Spinal cord (tissue), 9 donors: ENCODE measurements at regions not wholly inside any gene's neighbourhood (a gene's known extent, or its start where the extent isn't known, plus 50 kb on each side); places are given as distances from the start of the nearest gene placed in this dataset.

ENCODE experiments used
- DNase-seq, 6 donors: peaks; one replicate each; pipeline versions ENCODE4 v3.0.0 to v3.0.0-alpha.2; 2013 to 2015; ENCODE audit warnings: low spot score in 6 of 6, low read depth in 4 of 6
- H3K27ac ChIP-seq: one replicate; pipeline ENCODE4 v1.5.1; 2013; ENCODE audit warnings: low read depth, low read length, control low read depth
- H3K27me3 ChIP-seq: one replicate; pipeline ENCODE4 v1.6.1; 2013; ENCODE audit warnings: low read length; ENCODE audit not compliant: control insufficient read depth, insufficient read depth
- H3K36me3 ChIP-seq: one replicate; pipeline ENCODE4 v1.6.1; 2013; ENCODE audit warnings: low read length; ENCODE audit not compliant: control insufficient read depth, insufficient read depth
- H3K4me1 ChIP-seq: one replicate; pipeline ENCODE4 v1.6.1; 2013; ENCODE audit warnings: low read length; ENCODE audit not compliant: control insufficient read depth, insufficient read depth
- H3K4me3 ChIP-seq: one replicate; pipeline ENCODE4 v1.5.1; 2013; ENCODE audit warnings: low read depth, low read length, control low read depth
- H3K9me3 ChIP-seq: one replicate; pipeline ENCODE4 v1.6.1; 2013; ENCODE audit warnings: low read length; ENCODE audit not compliant: control insufficient read depth, insufficient read depth
- WGBS: methylation state at CpG from one replicate; pipeline ENCODE4 v1.1.5; 2013; ENCODE audit warnings: missing lambda C conversion rate; ENCODE audit not compliant: insufficient coverage; 5-methylcytosine and 5-hydroxymethylcytosine counted together
- donor health status: healthy.

GRCh38 chr1:190754666-190755065 lies 277.0 kb upstream of the BRINP3 start:
- no CpG with 5 or more reads among the region's 1 CpG for WGBS
- no peaks in the 10 kb centered on the region for H3K9me3 ChIP-seq

DNA sequence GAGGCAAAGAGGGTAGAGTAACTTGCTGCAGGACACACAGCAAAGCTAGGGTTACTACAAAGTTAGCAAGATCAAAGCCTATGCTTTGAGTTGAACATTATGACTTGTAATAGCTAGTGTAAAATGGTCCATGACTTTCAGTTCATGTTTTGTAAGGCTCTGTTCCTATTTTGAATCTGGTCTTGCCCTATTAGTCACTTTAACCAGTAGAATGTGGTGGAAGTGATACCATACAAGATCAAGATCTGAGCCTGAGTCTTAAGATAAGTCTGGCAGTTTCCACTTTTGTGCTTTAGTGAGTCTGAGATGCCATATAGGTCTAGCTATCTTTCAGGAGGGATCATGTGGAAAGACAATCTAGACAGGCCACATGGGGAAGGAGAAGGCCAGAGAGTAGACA lies 282.1 kb upstream of the BRINP3 start:
- no peak for DNase-seq
- no peak overlapping the region for H3K27ac ChIP-seq

More at GRCh38 chr1:190754666-190755065, 277.0 kb upstream of the BRINP3 start:
- Histone ChIP-seq H3K4me1 (no peaks in the 10 kb centered on the region), H3K27ac (no peak overlapping the region), H3K4me3 (no peak overlapping the region), H3K27me3 (no peaks in the 10 kb centered on the region), H3K36me3 (no peaks in the 10 kb centered on the region)
- DNase-seq = peak in 2 of 6 donors; percentile 65 to 81

DNA sequence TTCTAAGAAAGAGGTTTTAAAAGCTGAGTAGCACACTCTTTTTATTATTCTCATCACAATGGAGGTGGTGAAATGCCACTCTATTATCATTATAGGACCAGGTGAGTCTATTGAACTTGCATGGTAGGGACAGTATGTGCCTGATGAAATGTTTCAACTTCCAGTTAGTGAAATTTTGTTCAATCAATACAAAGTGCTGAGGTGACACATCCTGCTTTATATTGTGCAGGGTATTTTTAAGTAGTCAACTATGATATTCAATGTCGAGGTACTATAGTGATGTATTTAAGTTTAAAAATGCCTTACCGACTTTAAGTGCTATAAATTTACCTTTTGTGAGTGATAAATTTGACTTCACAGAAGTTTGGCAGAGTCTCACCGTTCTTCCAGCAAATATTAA lies 284.7 kb upstream of the BRINP3 start:
- no peaks in the 10 kb centered on the region for H3K4me1 ChIP-seq
- H3K36me3 ChIP-seq = no peaks in the 10 kb centered on the region
- WGBS = no CpG with 5 or more reads among the region's 3 CpGs
- H3K27me3 ChIP-seq = no peaks in the 10 kb centered on the region
- H3K4me3 ChIP-seq = no peak overlapping the region
- DNase-seq = no peak
- no peaks in the 10 kb centered on the region for H3K9me3 ChIP-seq
- no peak overlapping the region for H3K27ac ChIP-seq

More for the DNA sequence above, 282.1 kb upstream of the BRINP3 start:
- Histone ChIP-seq H3K36me3 (no peaks in the 10 kb centered on the region), H3K4me1 (no peaks in the 10 kb centered on the region), H3K9me3 (no peaks in the 10 kb centered on the region), H3K4me3 (no peak overlapping the region), H3K27me3 (no peaks in the 10 kb centered on the region)

DNA sequence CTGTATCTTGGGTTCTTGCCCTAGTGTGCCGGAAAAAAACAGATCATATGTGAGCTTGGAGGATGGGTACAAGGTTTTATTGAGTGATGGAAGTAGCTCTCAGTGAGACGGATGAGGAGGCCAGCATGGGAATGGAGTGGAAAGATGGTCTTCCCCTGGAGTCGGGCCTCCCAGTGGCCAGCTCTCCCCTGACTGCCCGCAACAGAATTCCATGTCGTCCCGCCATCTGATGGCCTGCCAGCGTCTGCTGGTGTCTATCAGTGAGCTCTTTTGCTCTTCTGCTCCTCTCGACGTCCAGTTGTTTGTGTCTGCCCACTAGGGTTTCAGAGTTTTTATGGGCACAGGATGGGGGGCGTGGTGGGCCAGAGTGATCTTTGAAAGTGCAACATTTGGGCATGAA lies 315.2 kb upstream of the BRINP3 start:
- no peaks in the 10 kb centered on the region for H3K27me3 ChIP-seq
- H3K36me3 ChIP-seq = no peaks in the 10 kb centered on the region
- DNase-seq = no peak
- 92% methylated on average over 9 of the region's 10 CpGs for WGBS
- no peak overlapping the region for H3K4me3 ChIP-seq
- H3K9me3 ChIP-seq = no peaks in the 10 kb centered on the region
- H3K27ac ChIP-seq = no peak overlapping the region
- H3K4me1 ChIP-seq = no peaks in the 10 kb centered on the region

DNA sequence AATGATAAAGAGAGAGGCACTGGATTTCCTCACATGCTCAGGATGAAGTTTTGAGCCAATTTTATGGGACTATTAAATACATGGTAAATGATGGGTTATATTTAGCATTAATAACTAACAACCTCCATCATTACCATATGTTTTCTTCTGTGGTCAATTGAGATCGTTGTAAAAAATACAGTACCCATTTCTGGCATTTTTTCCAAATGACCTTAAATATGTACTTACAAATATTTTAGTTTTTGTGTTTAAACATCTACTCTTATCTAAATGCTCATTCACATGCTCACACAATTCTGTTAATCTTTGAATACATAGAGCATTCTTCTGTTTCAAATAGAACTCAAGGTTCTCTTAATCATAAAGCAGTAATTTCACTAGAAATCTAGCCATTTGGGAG lies 330.0 kb upstream of the BRINP3 start:
- no peaks in the 10 kb centered on the region for H3K4me1 ChIP-seq
- no peak overlapping the region for H3K27ac ChIP-seq
- no peaks in the 10 kb centered on the region for H3K27me3 ChIP-seq
- no peaks in the 10 kb centered on the region for H3K9me3 ChIP-seq
- DNase-seq = no peak
- no peaks in the 10 kb centered on the region for H3K36me3 ChIP-seq
- H3K4me3 ChIP-seq = no peak overlapping the region
- WGBS = no CpG with 5 or more reads among the region's 1 CpG

- Histone ChIP-seq H3K27ac (no peak overlapping the region), H3K4me1 (no peaks in the 10 kb centered on the region), H3K36me3 (no peaks in the 10 kb centered on the region), H3K4me3 (no peak overlapping the region), H3K9me3 (no peaks in the 10 kb centered on the region), H3K27me3 (no peaks in the 10 kb centered on the region)
- 67% methylated on average over 1 of the region's 3 CpGs for WGBS
- no peak for DNase-seq
Observed at GRCh38 chr1:190808035-190808434, 330.4 kb upstream of the BRINP3 start.

GRCh38 chr1:190809312-190809711 lies 331.6 kb upstream of the BRINP3 start:
- H3K27ac ChIP-seq = no peak overlapping the region
- H3K4me3 ChIP-seq = no peak overlapping the region
- WGBS = 73% methylated on average over 3 of the region's 3 CpGs
- H3K36me3 ChIP-seq = no peaks in the 10 kb centered on the region
- H3K9me3 ChIP-seq = no peaks in the 10 kb centered on the region
- no peaks in the 10 kb centered on the region for H3K27me3 ChIP-seq
- no peak for DNase-seq
- no peaks in the 10 kb centered on the region for H3K4me1 ChIP-seq

DNA sequence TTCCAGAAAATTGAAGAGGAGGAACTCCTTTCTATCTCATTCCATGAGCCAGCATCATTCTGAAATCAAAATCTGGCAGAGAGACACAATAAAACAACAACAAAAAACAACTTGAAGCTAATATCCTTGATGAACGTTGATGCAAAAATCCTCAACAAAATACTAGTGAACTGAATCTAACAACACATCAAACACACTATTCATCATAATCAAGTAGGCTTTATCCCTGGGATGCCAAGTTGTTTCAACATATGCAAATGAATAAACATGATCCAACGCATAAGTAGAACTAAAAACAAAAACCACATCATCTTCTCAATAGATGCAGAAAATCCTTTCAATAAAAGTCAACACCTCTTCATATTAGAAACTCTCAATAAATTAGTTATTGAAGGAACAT lies 335.3 kb upstream of the BRINP3 start:
- Histone ChIP-seq H3K27me3 (no peaks in the 10 kb centered on the region), H3K4me3 (no peak overlapping the region), H3K9me3 (peaks cover 2% of the 10 kb centered on the region), H3K27ac (no peak overlapping the region), H3K36me3 (no peaks in the 10 kb centered on the region), H3K4me1 (no peaks in the 10 kb centered on the region)
- DNase-seq = peak in 1 of 6 donors; percentile 15
- 67% methylated on average over 1 of the region's 2 CpGs for WGBS

GRCh38 chr1:190832511-190832910 lies 354.8 kb upstream of the BRINP3 start:
- Histone ChIP-seq H3K36me3 (no peaks in the 10 kb centered on the region), H3K4me3 (no peak overlapping the region), H3K4me1 (no peaks in the 10 kb centered on the region), H3K9me3 (no peaks in the 10 kb centered on the region), H3K27ac (no peak overlapping the region), H3K27me3 (no peaks in the 10 kb centered on the region)
- peak in 1 of 6 donors; percentile 7 for DNase-seq

DNA sequence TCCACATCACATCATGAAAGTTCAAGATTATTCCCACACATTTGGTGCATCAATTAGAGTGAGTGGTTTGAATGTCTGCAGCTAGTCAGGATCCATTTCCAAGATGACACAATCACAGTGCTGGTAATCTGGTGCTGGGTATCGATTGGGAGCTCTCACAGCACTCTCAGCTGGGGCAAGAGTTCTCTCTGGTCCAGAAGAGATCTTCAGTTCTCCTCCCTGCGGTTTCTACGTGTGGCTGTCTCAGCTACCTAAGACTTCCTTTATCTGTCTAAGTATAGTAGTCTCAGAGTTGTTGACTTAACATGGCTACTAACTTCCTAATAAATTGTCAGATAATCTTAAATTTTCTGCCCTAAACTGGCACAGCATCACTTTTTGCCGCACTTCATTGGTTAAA lies 358.0 kb upstream of the BRINP3 start:
- Histone ChIP-seq H3K4me3 (no peak overlapping the region), H3K27ac (no peak overlapping the region), H3K9me3 (no peaks in the 10 kb centered on the region), H3K4me1 (no peaks in the 10 kb centered on the region), H3K27me3 (no peaks in the 10 kb centered on the region), H3K36me3 (no peaks in the 10 kb centered on the region)
- WGBS = 83% methylated on average over 1 of the region's 4 CpGs
- DNase-seq = no peak
